Mesendoderm (in vitro differentiated cells): ENCODE measurements at regions not wholly inside any gene's neighbourhood (a gene's known extent, or its start where the extent isn't known, plus 50 kb on each side); places are given as distances from the start of the nearest gene placed in this dataset.

Experiments
- DNase-seq: peaks from one replicate; pipeline ENCODE4 v3.0.0; 2013
- H2AK5ac ChIP-seq: 2 replicates; pipeline ENCODE4 v1.6.1; 2013; ENCODE audit warnings: low read length, inconsistent platforms
- H2BK120ac ChIP-seq: 2 replicates; pipeline ENCODE4 v1.6.1; 2013; ENCODE audit warnings: low read depth, mild to moderate bottlenecking, low read length, moderate library complexity, mixed read lengths
- H2BK15ac ChIP-seq: replicated peaks from 2 replicates; pipeline ENCODE4 v1.6.1; 2013; ENCODE audit warnings: low read depth, mild to moderate bottlenecking, moderate library complexity
- H2BK5ac ChIP-seq: 2 replicates; pipeline ENCODE4 v1.6.1; 2013; ENCODE audit warnings: low read length, inconsistent platforms
- H3K18ac ChIP-seq: 2 replicates; pipeline ENCODE4 v1.6.1; 2013; ENCODE audit warnings: mild to moderate bottlenecking, low read length, mixed read lengths
- H3K23ac ChIP-seq: one replicate; pipeline ENCODE4 v1.6.1; 2013; ENCODE audit warnings: low read length
- H3K27ac ChIP-seq: 2 replicates; pipeline ENCODE4 v1.5.1; 2013; ENCODE audit warnings: low read depth, mild to moderate bottlenecking, inconsistent platforms, low read length, moderate library complexity
- H3K27me3 ChIP-seq: 2 replicates; pipeline ENCODE4 v1.6.1; 2013; ENCODE audit warnings: low read length, control low read depth, mild to moderate bottlenecking, inconsistent platforms; ENCODE audit not compliant: insufficient read depth, poor library complexity
- H3K36me3 ChIP-seq: 2 replicates; pipeline ENCODE4 v1.6.1; 2013; ENCODE audit warnings: low read length, inconsistent platforms; ENCODE audit not compliant: control insufficient read depth, insufficient read depth
- H3K4ac ChIP-seq: one replicate; pipeline ENCODE4 v1.6.1; 2013; ENCODE audit warnings: low read depth, mild to moderate bottlenecking, low read length, moderate library complexity
- H3K4me1 ChIP-seq: 2 replicates; pipeline ENCODE4 v1.6.1; 2013; ENCODE audit warnings: low read depth, low read length, inconsistent platforms; ENCODE audit not compliant: control insufficient read depth
- H3K4me2 ChIP-seq: 2 replicates; pipeline ENCODE4 v1.6.1; 2013; ENCODE audit warnings: low read length
- H3K4me3 ChIP-seq: 2 replicates; pipeline ENCODE4 v1.5.1; 2013; ENCODE audit warnings: mild to moderate bottlenecking, low read length
- H3K56ac ChIP-seq: one replicate; pipeline ENCODE4 v1.6.1; 2013; ENCODE audit warnings: low read length
- H3K79me1 ChIP-seq: 2 replicates; pipeline ENCODE4 v1.6.1; 2013; ENCODE audit warnings: low read length, inconsistent platforms
- H3K79me2 ChIP-seq: 2 replicates; pipeline ENCODE4 v1.6.1; 2013; ENCODE audit warnings: mild to moderate bottlenecking, low read length; ENCODE audit not compliant: control insufficient read depth, insufficient read depth
- H3K9ac ChIP-seq: 2 replicates; pipeline ENCODE4 v1.6.1; 2013; ENCODE audit warnings: low read length, inconsistent platforms
- H4K5ac ChIP-seq: one replicate; pipeline ENCODE4 v1.6.1; 2013; ENCODE audit warnings: low read length
- H4K8ac ChIP-seq: one replicate; pipeline ENCODE4 v1.6.1; 2013; ENCODE audit warnings: low read depth, mild to moderate bottlenecking, control low read depth, low read length, moderate library complexity
- WGBS: extraction: QIAGEN DNeasy Blood & Tissue Kit; methylation state at CpG from one replicate; pipeline ENCODE4 v1.1.7; 2013; ENCODE audit warnings: low lambda C conversion rate, missing lambda C conversion rate; ENCODE audit not compliant: insufficient coverage; ENCODE audit errors: extremely low coverage; 5-methylcytosine and 5-hydroxymethylcytosine counted together

GRCh38 chr3:153693207-153693606 is 428.0 kb upstream of the ARHGEF26 start:
- Histone ChIP-seq H3K4me3 (no peak overlapping the region), H3K9ac (no peak overlapping the region), H3K4ac (no peak overlapping the region), H4K8ac (no peak overlapping the region), H4K5ac (no peak overlapping the region), H3K79me2 (no peaks in the 10 kb centered on the region), H2AK5ac (no peak overlapping the region), H3K18ac (no peak overlapping the region), H3K4me1 (no peaks in the 10 kb centered on the region), H2BK120ac (no peak overlapping the region), H3K56ac (no peak overlapping the region), H3K36me3 (no peaks in the 10 kb centered on the region), H3K23ac (no peak overlapping the region), H3K27me3 (no peaks in the 10 kb centered on the region), H3K27ac (no peak overlapping the region), H3K79me1 (no peaks in the 10 kb centered on the region), H2BK15ac (no peak overlapping the region), H3K4me2 (no peak overlapping the region), H2BK5ac (no peak overlapping the region)
- no peak for DNase-seq
- no CpG with 5 or more reads among the region's 3 CpGs for WGBS

- Histone ChIP-seq H3K4me1 (no peaks in the 10 kb centered on the region), H3K79me1 (no peaks in the 10 kb centered on the region), H2BK120ac (no peak overlapping the region), H3K4ac (no peak overlapping the region), H3K18ac (no peak overlapping the region), H3K79me2 (no peaks in the 10 kb centered on the region), H3K4me2 (no peak overlapping the region), H3K36me3 (no peaks in the 10 kb centered on the region), H3K9ac (no peak overlapping the region), H4K5ac (no peak overlapping the region), H4K8ac (no peak overlapping the region), H3K23ac (no peak overlapping the region), H2BK5ac (no peak overlapping the region), H3K56ac (no peak overlapping the region), H2BK15ac (no peak overlapping the region), H3K4me3 (no peak overlapping the region), H3K27ac (no peak overlapping the region), H3K27me3 (no peaks in the 10 kb centered on the region), H2AK5ac (no peak overlapping the region)
- DNase-seq: no peak
Measured at GRCh38 chr3:153702106-153702505, 419.1 kb upstream of the ARHGEF26 start.

GRCh38 chr3:153704115-153704514 is 417.1 kb upstream of the ARHGEF26 start:
- Histone ChIP-seq H3K27ac (no peak overlapping the region), H2BK15ac (no peak overlapping the region), H3K4me2 (no peak overlapping the region), H3K4me1 (no peaks in the 10 kb centered on the region), H3K4me3 (no peak overlapping the region), H3K23ac (no peak overlapping the region), H3K27me3 (no peaks in the 10 kb centered on the region), H3K36me3 (no peaks in the 10 kb centered on the region), H4K5ac (no peak overlapping the region), H3K9ac (no peak overlapping the region), H3K79me2 (no peaks in the 10 kb centered on the region), H3K4ac (no peak overlapping the region), H3K56ac (no peak overlapping the region), H4K8ac (no peak overlapping the region), H2BK5ac (no peak overlapping the region), H3K18ac (no peak overlapping the region), H2BK120ac (no peak overlapping the region), H3K79me1 (no peaks in the 10 kb centered on the region), H2AK5ac (no peak overlapping the region)
- no CpG with 5 or more reads among the region's 1 CpG for WGBS
- no peak for DNase-seq

GRCh38 chr3:153706706-153707105 is 414.5 kb upstream of the ARHGEF26 start:
- Histone ChIP-seq H3K4me2 (no peak overlapping the region), H2AK5ac (no peak overlapping the region), H3K23ac (no peak overlapping the region), H3K36me3 (no peaks in the 10 kb centered on the region), H2BK5ac (no peak overlapping the region), H3K79me1 (no peaks in the 10 kb centered on the region), H2BK120ac (no peak overlapping the region), H4K5ac (no peak overlapping the region), H2BK15ac (no peak overlapping the region), H3K9ac (no peak overlapping the region), H3K27me3 (no peaks in the 10 kb centered on the region), H4K8ac (no peak overlapping the region), H3K4me3 (no peak overlapping the region), H3K18ac (no peak overlapping the region), H3K4ac (no peak overlapping the region), H3K79me2 (no peaks in the 10 kb centered on the region), H3K4me1 (no peaks in the 10 kb centered on the region), H3K56ac (no peak overlapping the region), H3K27ac (no peak overlapping the region)
- DNase-seq: peak; percentile 43
- no CpG with 5 or more reads among the region's 1 CpG for WGBS

- Histone ChIP-seq H3K79me1 (no peaks in the 10 kb centered on the region), H4K8ac (no peak overlapping the region)
- no CpG with 5 or more reads among the region's 4 CpGs for WGBS
Measured at GRCh38 chr3:153714016-153714415, 407.2 kb upstream of the ARHGEF26 start.

GRCh38 chr3:153714588-153715290 is 406.5 kb upstream of the ARHGEF26 start:
- H3K9ac ChIP-seq: no peak overlapping the region
- H3K18ac ChIP-seq: no peak overlapping the region
- H3K36me3 ChIP-seq: no peaks in the 10 kb centered on the region
- no peaks in the 10 kb centered on the region for H3K27me3 ChIP-seq
- no peak overlapping the region for H4K8ac ChIP-seq
- no peak overlapping the region for H2BK120ac ChIP-seq
- DNase-seq: no peak
- H2BK15ac ChIP-seq: no peak overlapping the region
- H3K23ac ChIP-seq: no peak overlapping the region
- H3K79me2 ChIP-seq: no peaks in the 10 kb centered on the region
- H2AK5ac ChIP-seq: no peak overlapping the region
- H3K56ac ChIP-seq: no peak overlapping the region
- H4K5ac ChIP-seq: no peak overlapping the region
- H3K27ac ChIP-seq: no peak overlapping the region
- H3K4me2 ChIP-seq: no peak overlapping the region
- H2BK5ac ChIP-seq: no peak overlapping the region
- no peak overlapping the region for H3K4me3 ChIP-seq
- H3K79me1 ChIP-seq: no peaks in the 10 kb centered on the region
- no CpG with 5 or more reads among the region's 1 CpG for WGBS
- no peak overlapping the region for H3K4ac ChIP-seq
- no peaks in the 10 kb centered on the region for H3K4me1 ChIP-seq

More at GRCh38 chr3:153714016-153714415, 407.2 kb upstream of the ARHGEF26 start:
- H3K36me3 ChIP-seq: no peaks in the 10 kb centered on the region
- no peak overlapping the region for H3K4me2 ChIP-seq
- H2BK120ac ChIP-seq: no peak overlapping the region
- H2AK5ac ChIP-seq: no peak overlapping the region
- H3K4me1 ChIP-seq: no peaks in the 10 kb centered on the region
- no peak overlapping the region for H3K4ac ChIP-seq
- no peak overlapping the region for H3K27ac ChIP-seq
- H3K56ac ChIP-seq: no peak overlapping the region
- no peak overlapping the region for H3K4me3 ChIP-seq
- no peak overlapping the region for H4K5ac ChIP-seq
- H3K79me2 ChIP-seq: no peaks in the 10 kb centered on the region
- H3K27me3 ChIP-seq: no peaks in the 10 kb centered on the region
- DNase-seq: no peak
- no peak overlapping the region for H2BK15ac ChIP-seq
- no peak overlapping the region for H3K9ac ChIP-seq
- H3K23ac ChIP-seq: no peak overlapping the region
- no peak overlapping the region for H3K18ac ChIP-seq
- H2BK5ac ChIP-seq: no peak overlapping the region
